Breast epithelium (tissue), 3 donors: ENCODE measurements at regions not wholly inside any gene's neighbourhood (a gene's known extent, or its start where the extent isn't known, plus 50 kb on each side); places are given as distances from the start of the nearest gene placed in this dataset.

Experiments used
- POLR2A ChIP-seq: fragments of 450-650 bp; IDR thresholded peaks from one replicate; pipeline ENCODE4 v1.6.1; 2016; ENCODE audit warnings: antibody characterized with exemption, mild to moderate bottlenecking, moderate library complexity
- POLR2AphosphoS5 ChIP-seq, 3 donors: sonication (generic); formaldehyde crosslinking; IDR thresholded peaks; one replicate each; pipeline ENCODE4 v1.6.1; 2017; ENCODE audit warnings: antibody characterized with exemption in 3 of 3
- TF ChIP-seq, protein P1 (sequence below), 3 donors: fragments of 450-650 bp; IDR thresholded peaks; one replicate each; pipeline ENCODE4 v1.5.1; 2016 to 2017; ENCODE audit warnings: antibody characterized with exemption in 3 of 3, mild to moderate bottlenecking in 3 of 3, moderate library complexity in 3 of 3

DNA sequence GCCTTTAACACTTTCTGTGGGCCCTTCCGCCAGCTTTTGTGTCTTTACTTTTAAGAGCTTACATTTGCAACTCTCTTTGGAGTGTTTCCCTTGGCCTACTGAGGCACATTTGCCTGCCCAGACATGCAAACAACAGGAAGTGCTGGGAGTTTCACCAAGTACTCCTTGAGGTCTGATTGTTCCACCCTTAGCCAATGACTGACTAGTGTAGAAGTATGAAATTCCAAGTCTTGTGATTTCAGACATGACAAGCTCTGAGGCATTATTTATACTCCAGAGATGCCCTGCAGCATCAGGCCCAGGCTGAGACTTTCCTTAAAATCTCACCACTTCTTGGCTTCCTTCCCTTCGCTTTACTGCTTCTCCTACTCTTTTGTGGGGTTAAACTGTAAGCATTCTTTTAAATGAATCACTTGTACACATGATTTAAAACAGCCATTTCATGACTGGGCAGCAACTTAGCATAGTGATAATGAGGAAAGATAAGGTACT, 174.1 kb downstream of the SLC6A15 start:
- TF ChIP-seq, protein P1, sequence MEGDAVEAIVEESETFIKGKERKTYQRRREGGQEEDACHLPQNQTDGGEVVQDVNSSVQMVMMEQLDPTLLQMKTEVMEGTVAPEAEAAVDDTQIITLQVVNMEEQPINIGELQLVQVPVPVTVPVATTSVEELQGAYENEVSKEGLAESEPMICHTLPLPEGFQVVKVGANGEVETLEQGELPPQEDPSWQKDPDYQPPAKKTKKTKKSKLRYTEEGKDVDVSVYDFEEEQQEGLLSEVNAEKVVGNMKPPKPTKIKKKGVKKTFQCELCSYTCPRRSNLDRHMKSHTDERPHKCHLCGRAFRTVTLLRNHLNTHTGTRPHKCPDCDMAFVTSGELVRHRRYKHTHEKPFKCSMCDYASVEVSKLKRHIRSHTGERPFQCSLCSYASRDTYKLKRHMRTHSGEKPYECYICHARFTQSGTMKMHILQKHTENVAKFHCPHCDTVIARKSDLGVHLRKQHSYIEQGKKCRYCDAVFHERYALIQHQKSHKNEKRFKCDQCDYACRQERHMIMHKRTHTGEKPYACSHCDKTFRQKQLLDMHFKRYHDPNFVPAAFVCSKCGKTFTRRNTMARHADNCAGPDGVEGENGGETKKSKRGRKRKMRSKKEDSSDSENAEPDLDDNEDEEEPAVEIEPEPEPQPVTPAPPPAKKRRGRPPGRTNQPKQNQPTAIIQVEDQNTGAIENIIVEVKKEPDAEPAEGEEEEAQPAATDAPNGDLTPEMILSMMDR (IDR thresholded peaks at IDR 0.05), result no peak
- TF ChIP-seq POLR2A, result no peak
- no peak for TF ChIP-seq POLR2AphosphoS5 (IDR thresholded peaks at IDR 0.05)
